HuH-7.5 (cell line): ENCODE measurements at regions not wholly inside any gene's neighbourhood (a gene's known extent, or its start where the extent isn't known, plus 50 kb on each side); places are given as distances from the start of the nearest gene placed in this dataset.
"Not testable (repeated sequence)": the region's sequence is repeated elsewhere in the genome, so short reads cannot be mapped to it uniquely, and the experiment has no call there.

Experiments used
- DNase-seq: peaks from one replicate; pipeline ENCODE4 v3.0.0; 2011; ENCODE audit warnings: low spot score

DNA sequence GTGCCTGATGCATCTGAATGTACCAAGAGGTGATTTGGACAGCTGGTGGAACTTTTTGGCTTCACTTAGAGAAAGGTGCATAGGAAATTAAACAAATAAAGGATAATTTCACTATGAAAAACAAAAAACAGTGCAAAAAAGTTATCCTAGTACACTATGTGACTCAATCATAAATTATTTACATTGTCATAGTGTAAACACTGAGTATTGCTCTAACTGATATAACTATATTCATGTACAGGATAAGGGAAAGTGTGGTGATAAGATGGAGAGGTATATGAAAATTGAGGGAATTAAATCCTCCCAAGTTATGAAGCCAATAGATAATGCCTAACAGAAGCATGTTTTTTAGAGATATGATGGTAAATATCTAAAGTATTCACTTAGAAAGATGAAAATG lies 50.2 kb upstream of the CPNE4 start:
- DNase-seq, result no peak

DNA sequence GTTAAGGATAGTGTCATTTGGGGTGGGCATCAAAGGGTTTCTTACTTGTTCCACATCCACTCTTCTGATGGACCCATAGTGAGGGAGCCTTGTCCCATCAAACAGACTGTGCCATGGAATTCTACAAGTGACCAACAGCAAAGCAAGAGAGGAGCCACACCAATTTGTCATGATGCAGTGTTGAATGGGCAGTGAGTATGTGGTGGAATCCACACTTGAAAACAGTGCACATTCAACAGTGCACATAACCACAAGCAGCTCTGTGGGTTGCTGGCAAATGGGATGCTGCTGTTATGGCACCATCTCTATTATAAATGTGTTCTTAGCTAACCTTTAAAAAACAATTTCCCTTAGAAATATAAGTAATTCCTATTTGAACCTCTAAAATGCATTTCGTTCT lies 52.5 kb upstream of the CPNE4 start:
- DNase-seq, result no peak

GRCh38 chr3:132088291-132088690 lies 53.5 kb upstream of the CPNE4 start:
- DNase-seq, result no peak

DNA sequence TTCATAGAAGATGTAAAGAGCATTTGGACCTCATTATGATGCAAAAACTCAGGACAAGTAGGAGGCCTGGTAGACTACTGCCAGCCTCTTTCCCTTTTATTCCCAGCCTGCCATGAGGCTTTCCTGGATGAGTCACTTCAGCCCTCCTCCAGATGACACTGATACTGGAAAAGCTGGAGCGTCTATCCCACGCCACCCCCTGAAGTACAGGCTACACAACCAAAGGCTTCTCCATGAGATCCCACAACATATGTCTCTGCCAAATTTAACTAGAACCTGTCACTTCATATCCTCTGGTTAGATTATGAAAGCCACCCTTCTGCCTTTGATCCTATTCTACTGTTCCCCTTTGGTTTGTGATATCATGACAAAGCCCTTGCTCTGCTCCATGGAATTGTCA lies 56.1 kb upstream of the CPNE4 start:
- no peak for DNase-seq

DNA sequence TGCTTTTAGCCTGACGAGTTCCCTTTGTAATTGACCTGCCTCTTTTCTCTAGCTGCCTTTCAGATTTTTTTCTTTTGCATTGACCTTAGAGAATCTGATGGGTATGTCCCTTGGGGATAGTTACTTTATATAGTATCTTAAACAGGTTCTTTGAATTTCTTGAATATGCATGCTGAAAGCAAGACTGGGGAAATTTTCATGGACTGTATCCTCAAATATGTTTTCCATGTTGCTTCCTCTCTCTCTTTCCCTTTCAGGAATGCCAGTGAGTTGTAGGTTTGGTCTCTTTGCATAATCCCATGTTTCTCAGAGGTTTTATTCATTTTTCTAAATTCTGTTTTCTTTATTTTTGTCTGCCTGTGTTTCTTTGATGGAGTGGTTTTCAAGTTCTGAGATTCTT lies 81.8 kb upstream of the CPNE4 start:
- DNase-seq, result no peak

DNA sequence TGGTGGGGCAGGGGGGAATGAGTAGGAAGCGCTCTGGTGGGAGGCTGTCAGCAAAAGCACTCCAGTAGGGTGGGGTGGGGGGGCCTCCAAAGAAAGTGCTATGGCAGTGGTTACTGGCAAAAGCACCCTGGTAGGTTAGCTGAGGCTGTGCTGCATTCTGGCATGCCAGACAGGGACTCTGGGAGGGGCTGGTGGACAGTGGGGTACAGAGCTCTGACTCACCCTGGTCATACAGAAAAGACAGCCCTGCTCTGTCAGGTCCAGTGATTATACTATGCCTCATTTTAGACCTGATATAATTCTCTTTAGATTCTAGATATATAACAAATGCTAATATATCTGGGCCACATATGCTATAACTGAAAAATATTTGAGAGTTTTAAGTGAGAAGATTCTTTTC lies 82.8 kb upstream of the CPNE4 start:
- DNase-seq, result no peak

DNA sequence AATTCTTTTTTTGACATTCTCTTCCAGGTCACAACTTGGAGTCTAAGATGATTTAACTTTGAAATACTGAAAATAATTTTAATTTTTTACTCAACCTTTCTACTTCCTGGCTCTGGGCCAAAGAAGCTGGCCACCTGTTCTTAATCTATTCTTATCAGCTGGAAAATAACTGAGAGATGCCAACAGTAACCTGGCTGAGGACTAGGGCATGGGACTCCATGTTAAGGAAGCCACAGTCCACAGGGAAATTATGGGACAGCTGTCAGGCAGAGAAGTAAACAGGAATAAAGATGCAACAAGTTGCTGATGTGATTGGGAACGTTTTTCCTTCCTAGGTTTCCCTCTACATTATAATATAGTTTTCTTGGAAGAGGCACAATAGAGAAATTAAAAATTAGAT lies 84.7 kb upstream of the CPNE4 start:
- DNase-seq, result no peak

DNA sequence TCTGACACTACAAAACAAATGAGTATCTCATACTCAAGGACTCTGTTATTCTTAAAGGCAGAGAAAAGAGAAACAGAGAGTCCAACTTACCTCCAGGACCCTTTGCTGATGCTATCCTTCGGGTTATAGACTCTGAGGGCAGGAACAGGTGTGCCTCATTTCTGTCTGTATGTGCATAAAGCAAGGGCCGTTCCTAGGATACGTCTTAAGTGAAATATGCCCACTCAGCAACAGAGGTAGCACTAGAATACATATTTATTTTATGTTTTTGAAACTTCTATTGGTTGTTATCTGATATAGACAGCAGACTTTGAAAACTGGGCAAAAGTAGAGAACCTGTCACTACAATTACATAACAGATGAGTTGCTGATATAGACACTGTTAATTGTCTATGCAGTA lies 89.3 kb upstream of the CPNE4 start:
- no peak for DNase-seq

DNA sequence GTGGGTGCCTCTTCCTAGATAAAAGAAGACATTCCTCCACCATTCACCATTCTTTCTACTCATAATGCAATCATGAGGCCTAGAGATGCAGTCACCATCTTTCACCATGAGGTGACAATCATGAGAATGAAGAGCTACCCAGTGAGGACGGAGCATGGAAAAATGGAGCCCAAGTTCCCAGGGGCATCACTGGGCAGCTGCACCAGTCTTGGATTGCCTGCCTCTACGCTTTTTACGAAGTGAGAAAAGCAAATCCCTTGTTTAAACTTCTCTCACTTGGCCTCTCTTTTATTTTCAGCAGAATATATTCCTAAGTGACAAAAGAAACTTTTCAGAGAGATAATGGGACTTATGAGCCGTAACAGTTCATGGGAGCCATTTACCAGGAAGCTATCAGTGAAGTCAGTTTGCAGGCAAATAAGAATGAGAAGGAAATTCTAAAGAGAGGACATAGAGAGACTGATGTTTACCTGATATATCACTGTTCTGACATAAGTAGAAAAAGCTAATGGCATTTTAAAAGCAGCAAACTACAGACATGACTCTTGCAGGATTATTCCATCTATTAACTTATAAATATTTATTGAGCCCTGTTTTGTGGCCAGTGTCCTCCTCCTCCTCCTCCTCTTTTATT lies 90.0 kb upstream of the CPNE4 start:
- no peak for DNase-seq

DNA sequence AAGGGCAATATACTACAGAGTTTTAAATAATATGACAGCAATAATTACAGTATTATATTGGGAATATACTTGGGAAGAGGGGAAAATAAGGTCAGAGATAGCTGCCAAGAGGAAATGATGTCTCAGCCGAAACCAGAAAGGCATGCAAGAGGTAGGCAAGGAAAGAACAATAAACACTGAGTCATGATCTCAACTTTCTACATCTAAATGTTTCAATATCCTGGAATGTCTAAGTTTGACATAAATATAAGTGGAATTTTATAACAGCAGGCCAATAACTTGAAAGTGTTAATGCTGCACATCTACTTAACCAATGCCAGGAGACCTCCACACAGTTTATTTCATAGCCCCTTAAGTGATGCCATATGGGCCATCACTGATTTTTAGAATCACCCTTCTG lies 99.8 kb upstream of the CPNE4 start:
- no peak for DNase-seq

DNA sequence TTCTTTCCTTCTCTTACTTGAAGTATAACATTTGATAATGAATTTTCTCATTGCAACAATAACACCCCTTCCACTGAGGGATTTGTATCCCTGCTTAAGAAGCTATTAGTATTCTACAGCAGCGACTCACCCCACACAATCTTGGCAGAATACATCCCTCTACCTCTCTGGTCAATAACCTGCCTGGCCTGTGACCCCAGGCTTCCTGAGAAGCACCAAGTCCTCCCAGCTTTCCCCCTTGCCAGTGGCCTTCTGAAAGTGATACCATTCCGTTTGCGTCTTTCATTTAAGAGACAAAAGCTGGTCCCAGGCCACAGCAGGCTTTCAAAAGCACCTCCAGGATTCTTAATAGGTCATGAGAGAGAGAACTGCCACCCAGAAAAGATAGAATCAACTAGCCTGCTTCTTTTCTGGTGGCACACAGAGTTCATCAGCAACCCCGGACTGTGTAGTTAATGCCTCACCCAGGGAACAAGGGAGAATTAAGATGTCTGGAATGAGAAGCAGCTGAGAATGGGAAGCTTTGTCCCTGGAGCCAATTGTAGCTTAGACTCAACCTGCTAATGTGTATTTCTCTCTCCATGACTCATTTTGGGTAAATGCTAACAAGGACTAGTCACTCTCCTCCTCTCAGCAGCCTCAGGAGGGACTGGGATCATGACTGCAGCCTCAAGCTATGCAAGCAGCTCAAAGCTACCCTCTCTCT lies 101.0 kb upstream of the CPNE4 start:
- no peak for DNase-seq

- no peak for DNase-seq
These were observed 101.5 kb upstream of the CPNE4 start for GRCh38 chr3:132136334-132136716.

DNA sequence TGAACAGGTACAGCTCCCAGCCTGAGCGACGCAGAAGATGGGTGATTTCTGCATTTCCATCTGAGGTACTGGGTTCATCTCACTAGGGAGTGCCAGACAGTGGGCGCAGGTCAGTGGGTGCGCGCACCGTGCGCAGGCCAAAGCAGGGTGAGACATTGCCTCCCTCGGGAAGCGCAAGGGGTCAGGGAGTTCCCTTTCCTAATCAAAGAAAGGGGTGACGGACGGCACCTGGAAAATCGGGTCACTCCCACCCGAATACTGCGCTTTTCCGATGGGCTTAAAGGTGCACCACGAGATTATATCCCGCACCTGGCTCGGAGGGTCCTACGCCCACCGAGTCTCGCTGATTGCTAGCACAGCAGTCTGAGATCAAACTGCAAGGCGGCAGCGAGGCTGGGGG lies 102.1 kb upstream of the CPNE4 start:
- not testable (repeated sequence) for DNase-seq

DNA sequence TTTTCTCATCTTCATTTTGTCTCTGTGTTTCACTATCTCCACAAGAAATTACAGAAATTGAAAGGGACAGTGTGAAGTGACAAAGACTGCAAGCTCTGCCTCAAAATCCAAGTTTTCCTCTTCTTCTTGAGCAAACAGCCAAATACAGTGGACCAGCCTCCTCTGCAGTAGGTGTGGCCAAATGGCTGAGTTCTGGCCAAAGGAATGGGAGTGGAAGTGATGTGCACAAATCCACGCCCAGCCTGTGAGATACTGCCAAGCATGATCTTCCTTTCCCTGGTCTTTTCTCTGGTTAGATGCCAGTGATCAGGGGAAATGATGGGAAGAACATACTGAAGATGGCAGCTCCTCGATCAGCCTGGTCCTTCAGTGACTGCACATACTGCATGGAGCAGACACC lies 111.0 kb upstream of the CPNE4 start:
- no peak for DNase-seq

- DNase-seq, result no peak
These were observed 119.8 kb upstream of the CPNE4 start for GRCh38 chr3:132154619-132155018.

GRCh38 chr3:132159145-132159544 lies 124.3 kb upstream of the CPNE4 start:
- no peak for DNase-seq

DNA sequence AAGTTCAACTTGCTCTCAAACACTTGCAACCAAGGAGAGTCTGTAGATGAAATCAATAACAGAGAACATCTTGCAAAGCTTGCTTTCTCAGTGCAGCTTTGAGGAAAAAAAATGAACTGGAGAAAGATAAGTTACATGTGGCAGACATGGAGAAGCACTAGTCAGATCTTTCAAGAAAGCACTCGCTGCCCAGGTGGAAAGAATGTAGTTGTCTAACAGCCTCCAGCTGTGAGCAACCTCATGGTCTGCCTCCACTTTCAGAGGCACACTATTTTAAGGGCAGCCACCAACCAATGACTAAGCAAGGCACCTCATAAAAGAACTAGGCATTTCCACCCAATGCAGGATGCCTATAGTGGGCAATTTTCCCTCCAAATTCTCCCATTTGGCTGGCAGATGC lies 125.4 kb upstream of the CPNE4 start:
- DNase-seq, result no peak

DNA sequence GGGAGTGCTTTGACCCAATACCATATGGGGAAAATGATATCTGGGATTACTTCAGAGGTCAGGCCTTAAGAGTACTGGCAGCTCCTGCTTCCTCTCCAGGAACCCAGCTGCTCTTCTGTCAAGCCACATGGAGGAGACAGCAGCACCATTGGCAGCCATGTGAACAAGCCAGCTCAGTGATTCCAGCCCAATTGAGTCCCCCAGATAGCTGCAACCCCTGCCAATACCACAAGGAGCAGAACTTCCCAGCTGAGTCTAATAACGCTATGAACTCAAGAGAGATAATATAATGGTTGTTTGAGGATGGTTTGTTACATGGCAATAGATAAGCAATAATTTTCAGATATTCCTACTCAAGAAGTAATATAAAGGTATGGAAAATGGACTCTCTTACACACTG lies 126.8 kb upstream of the CPNE4 start:
- no peak for DNase-seq

DNA sequence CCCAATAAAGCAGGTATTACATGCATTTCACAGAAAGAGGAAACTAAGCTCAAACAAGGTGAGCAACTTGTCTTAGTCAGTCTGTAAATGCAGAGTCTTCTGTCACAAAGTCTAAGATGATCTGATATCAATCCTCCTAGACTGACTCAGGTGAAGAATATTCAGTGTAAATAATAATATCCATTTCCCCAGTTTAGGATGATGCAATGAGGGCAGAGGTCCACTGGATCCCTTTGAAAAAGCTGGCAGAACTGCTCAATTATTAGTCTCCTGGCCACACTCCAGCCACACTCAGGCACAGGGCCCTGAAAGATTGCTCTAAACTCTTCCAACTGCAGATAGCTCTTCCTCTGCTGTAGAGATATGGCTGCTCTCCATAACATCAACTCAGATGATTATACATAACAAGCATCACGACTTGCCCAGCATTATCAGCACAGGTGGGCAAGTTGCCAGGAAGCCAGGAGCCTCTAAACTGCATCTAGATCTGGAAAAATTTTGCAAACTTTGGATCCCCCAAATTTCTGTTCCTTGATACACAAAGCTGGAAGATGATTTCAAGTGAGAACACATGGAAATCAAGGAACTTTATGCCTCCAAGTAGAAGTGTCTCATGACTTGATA lies 129.8 kb upstream of the CPNE4 start:
- no peak for DNase-seq

DNA sequence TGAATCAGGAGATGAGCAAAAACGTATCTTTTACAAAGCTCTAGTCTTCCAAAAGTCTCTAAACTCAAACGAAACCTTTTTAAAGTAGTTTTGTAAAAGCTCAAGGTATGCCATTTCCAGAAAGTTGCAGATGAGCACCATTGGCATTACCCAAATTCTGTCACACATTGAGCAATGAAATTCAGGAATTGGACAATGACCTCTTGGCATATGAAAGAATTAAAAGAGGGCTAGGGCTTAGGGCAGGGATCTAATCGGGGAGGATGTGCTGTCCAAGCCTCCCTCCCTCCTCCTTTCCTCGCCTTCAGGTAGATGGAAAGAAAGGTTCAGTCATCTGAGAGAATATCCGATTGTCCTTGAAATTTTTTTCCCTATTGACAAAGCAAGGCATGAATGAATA lies 133.1 kb upstream of the CPNE4 start:
- DNase-seq, result no peak

- DNase-seq, result no peak
These were observed 139.7 kb upstream of the CPNE4 start for GRCh38 chr3:132174500-132174899.

- peak; percentile 19 for DNase-seq
These were observed 136.8 kb upstream of the ACP3 start for GRCh38 chr3:132180337-132180791.

GRCh38 chr3:132183811-132184210 lies 133.4 kb upstream of the ACP3 start:
- no peak for DNase-seq

- DNase-seq, result no peak
These were observed 129.5 kb upstream of the ACP3 start for GRCh38 chr3:132187746-132188145.
